Endothelial cell (in vitro differentiated cells): ENCODE measurements at regions not wholly inside any gene's neighbourhood (a gene's known extent, or its start where the extent isn't known, plus 50 kb on each side); places are given as distances from the start of the nearest gene placed in this dataset.
"Not testable (repeated sequence)": the region's sequence is repeated elsewhere in the genome, so short reads cannot be mapped to it uniquely, and the experiment has no call there.

ENCODE experiments used
- DNase-seq: peaks from one replicate; pipeline ENCODE4 v3.0.0; 2021; ENCODE audit warnings: low spot score
- H3K27ac Mint-ChIP-seq: one replicate; pipeline ENCODE4 v1.8.0; 2021; ENCODE audit warnings: mixed read lengths, inconsistent platforms; ENCODE audit not compliant: unreplicated experiment
- H3K27me3 Mint-ChIP-seq: one replicate; pipeline ENCODE4 v1.8.0; 2021; ENCODE audit warnings: mild to moderate bottlenecking, moderate library complexity, mixed read lengths, inconsistent platforms; ENCODE audit not compliant: unreplicated experiment
- H3K36me3 Mint-ChIP-seq: one replicate; pipeline ENCODE4 v1.8.0; 2021; ENCODE audit warnings: mild to moderate bottlenecking, low read depth, mixed read lengths, inconsistent platforms; ENCODE audit not compliant: unreplicated experiment
- H3K4me1 Mint-ChIP-seq: one replicate; pipeline ENCODE4 v1.8.0; 2021; ENCODE audit warnings: mild to moderate bottlenecking, mixed read lengths, inconsistent platforms; ENCODE audit not compliant: unreplicated experiment
- H3K4me3 Mint-ChIP-seq: one replicate; pipeline ENCODE4 v1.8.0; 2021; ENCODE audit warnings: mild to moderate bottlenecking, mixed read lengths, inconsistent platforms; ENCODE audit not compliant: unreplicated experiment
- H3K9me3 Mint-ChIP-seq: one replicate; pipeline ENCODE4 v1.8.0; 2021; ENCODE audit warnings: mixed read lengths, inconsistent platforms; ENCODE audit not compliant: unreplicated experiment
- CTCF ChIP-seq: fragments of 200-600 bp; sonication (generic); IDR thresholded peaks from one replicate; pipeline ENCODE4 v1.5.0; 2021; ENCODE audit warnings: antibody characterized with exemption; ENCODE audit not compliant: unreplicated experiment

GRCh38 chr18:37844209-37844970, 278.8 kb upstream of the CELF4 start:
- Mint-ChIP-seq H3K4me3 (no peak overlapping the region), H3K27me3 (peaks cover 2% of the 10 kb centered on the region), H3K9me3 (no peaks in the 10 kb centered on the region), H3K4me1 (no peaks in the 10 kb centered on the region), H3K36me3 (no peaks in the 10 kb centered on the region), H3K27ac (no peak overlapping the region)
- TF ChIP-seq CTCF = no peak
- DNase-seq = no peak

DNA sequence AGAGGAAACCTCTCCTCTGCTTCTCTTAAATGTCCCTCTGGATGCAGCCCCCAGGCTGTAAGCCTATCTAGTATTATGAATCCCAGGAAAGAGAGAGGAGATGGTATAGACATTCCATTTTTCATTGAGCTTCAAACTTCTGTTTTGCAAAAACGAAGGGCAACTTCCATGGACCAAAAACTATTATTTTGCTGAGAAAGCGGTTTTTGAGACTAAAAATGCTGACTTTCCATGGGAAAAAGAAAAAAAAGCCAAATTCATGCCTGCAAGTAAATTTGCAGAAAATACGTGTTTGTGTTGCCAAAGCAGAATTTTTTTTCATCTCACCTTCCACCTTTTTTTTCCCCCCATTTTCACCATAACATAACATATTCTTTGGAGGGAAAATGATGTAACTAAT, 272.5 kb upstream of the CELF4 start:
- H3K27ac Mint-ChIP-seq = no peak overlapping the region
- no peak overlapping the region for H3K4me3 Mint-ChIP-seq
- TF ChIP-seq CTCF = no peak
- no peak for DNase-seq
- H3K27me3 Mint-ChIP-seq = no peaks in the 10 kb centered on the region
- H3K9me3 Mint-ChIP-seq = no peaks in the 10 kb centered on the region
- no peaks in the 10 kb centered on the region for H3K4me1 Mint-ChIP-seq
- no peaks in the 10 kb centered on the region for H3K36me3 Mint-ChIP-seq

DNA sequence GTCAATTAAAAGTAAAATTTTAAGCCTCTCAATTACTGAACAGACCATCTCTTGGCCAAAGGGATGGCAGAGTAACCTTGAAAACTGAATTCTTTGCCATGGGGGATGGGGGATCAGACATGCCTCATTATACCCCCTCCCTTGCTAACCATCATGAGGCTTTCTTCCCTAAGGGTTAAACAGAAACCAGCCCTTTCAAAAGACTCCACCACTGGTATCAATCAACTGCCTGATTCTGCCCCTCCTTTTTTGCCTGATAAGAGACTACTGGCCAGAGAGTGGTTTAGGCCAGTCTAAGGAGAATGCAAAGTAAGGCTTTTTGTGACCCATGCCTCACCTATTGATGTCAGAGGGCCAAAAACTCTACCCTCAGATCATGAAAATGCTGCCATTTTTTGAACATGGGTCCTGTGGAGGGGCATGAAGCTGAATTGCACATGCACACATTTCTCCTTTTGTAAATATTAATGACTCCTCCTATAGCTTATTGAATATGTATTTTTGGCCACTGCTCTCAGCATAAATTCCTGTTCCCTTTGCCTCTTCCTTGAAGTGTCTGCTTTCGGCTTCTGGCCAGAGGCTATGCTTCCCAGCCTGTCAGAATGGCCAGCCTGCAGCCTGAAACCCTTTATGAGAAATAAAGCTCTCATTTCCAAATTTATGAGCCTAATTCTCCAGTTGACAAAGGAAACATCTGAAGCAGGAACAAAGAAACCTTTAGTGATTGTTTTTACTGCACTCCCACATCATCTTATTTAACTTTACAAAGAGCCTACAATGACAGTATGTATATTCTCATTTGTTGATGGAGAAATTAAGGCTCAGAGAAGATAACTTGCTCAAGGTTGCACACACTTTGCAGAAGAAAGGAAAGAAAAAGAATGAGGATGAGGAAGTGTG, 270.7 kb upstream of the CELF4 start:
- no peaks in the 10 kb centered on the region for H3K4me1 Mint-ChIP-seq
- peaks cover 3% of the 10 kb centered on the region for H3K36me3 Mint-ChIP-seq
- DNase-seq = no peak
- H3K9me3 Mint-ChIP-seq = no peaks in the 10 kb centered on the region
- H3K4me3 Mint-ChIP-seq = no peak overlapping the region
- TF ChIP-seq CTCF = no peak
- H3K27ac Mint-ChIP-seq = no peak overlapping the region
- H3K27me3 Mint-ChIP-seq = no peaks in the 10 kb centered on the region

GRCh38 chr18:37832010-37832695, 266.6 kb upstream of the CELF4 start:
- not testable (repeated sequence) for H3K4me3 Mint-ChIP-seq, H3K27ac Mint-ChIP-seq, H3K9me3 Mint-ChIP-seq, H3K27me3 Mint-ChIP-seq, DNase-seq, H3K4me1 Mint-ChIP-seq, H3K36me3 Mint-ChIP-seq

DNA sequence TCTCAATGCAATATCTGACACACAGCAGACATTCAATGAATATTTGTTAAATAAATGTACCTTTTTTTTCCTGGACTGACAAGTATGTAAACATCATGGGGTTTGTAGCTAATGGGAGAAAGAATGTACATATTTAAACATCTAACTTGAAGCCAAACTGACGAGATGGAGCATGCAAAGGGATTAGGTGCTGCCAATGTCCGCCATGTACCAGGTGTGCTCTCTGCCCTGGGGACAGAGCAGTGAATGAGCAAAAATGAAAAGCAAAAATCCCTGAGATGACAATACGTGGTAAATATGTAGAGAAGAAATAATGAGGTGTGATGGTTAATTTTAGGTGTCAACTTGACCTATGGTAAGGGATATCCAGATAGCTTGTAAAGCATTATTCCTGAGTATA, 247.4 kb upstream of the CELF4 start:
- no peak for DNase-seq
- Mint-ChIP-seq H3K4me3 (no peak overlapping the region), H3K9me3 (no peaks in the 10 kb centered on the region), H3K27ac (no peak overlapping the region), H3K27me3 (no peaks in the 10 kb centered on the region), H3K36me3 (no peaks in the 10 kb centered on the region), H3K4me1 (no peaks in the 10 kb centered on the region)
- no peak for TF ChIP-seq CTCF
